Kidney epithelial cell (primary cell): ENCODE measurements at regions not wholly inside any gene's neighbourhood (a gene's known extent, or its start where the extent isn't known, plus 50 kb on each side); places are given as distances from the start of the nearest gene placed in this dataset.

Source experiments
- DNase-seq: peaks from one replicate; pipeline ENCODE4 v3.0.0-alpha.2; 2010; ENCODE audit warnings: low read depth
- H3K27me3 ChIP-seq: 2 replicates; pipeline ENCODE4 v1.6.0; 2011; ENCODE audit warnings: low read length; ENCODE audit not compliant: control insufficient read depth, insufficient read depth
- H3K36me3 ChIP-seq: 2 replicates; pipeline ENCODE4 v1.5.1; 2011; ENCODE audit warnings: low read length; ENCODE audit not compliant: control insufficient read depth, insufficient read depth
- H3K4me3 ChIP-seq: 2 replicates; pipeline ENCODE4 v1.5.1; 2011; ENCODE audit warnings: low read depth, mild to moderate bottlenecking, control low read depth, low read length
- CTCF ChIP-seq: IDR thresholded peaks from 2 replicates; pipeline ENCODE4 v1.5.1; 2011; ENCODE audit warnings: mild to moderate bottlenecking, moderate library complexity, low read length, control low read depth, inconsistent platforms; ENCODE audit not compliant: insufficient read depth, poor library complexity, severe bottlenecking

DNA sequence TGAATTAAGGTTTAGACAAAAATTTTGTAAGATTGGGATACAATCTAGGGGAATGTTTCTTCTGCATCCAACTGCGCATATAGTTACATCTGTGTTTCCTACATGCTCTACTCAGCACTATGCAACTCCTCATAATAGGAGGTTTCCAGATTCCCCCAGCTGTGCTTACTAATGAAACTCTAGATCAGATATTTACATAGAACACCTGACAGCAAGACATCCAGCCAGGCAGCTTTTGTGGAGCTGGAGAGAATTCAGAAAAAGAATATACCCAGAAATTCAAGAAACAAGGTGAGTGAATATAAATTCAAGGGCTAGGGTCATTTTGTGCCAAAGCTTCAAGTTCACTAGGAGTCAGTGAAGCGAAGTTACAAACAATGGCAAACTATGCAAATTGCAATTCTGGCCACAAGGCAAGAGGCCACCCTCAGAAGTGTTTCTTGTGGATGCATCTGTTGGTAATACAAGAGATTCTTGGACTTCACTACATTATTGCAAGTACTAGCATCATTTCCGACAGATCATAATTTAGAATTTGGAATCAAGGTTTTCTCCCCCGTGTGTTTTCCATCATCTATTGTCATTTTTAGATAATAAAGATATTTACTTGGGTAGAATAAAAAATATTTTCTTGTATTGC lies 341.2 kb upstream of the NAV3 start:
- no peak for TF ChIP-seq CTCF
- H3K27me3 ChIP-seq: no peaks in the 10 kb centered on the region
- no peak for DNase-seq

GRCh38 chr12:77488041-77488620 lies 342.6 kb upstream of the NAV3 start:
- Histone ChIP-seq H3K4me3 (no peak overlapping the region), H3K27me3 (no peaks in the 10 kb centered on the region), H3K36me3 (no peaks in the 10 kb centered on the region)
- TF ChIP-seq CTCF: no peak
- no peak for DNase-seq

More for the DNA sequence above, 341.2 kb upstream of the NAV3 start:
- Histone ChIP-seq H3K36me3 (no peaks in the 10 kb centered on the region), H3K4me3 (no peak overlapping the region)

DNA sequence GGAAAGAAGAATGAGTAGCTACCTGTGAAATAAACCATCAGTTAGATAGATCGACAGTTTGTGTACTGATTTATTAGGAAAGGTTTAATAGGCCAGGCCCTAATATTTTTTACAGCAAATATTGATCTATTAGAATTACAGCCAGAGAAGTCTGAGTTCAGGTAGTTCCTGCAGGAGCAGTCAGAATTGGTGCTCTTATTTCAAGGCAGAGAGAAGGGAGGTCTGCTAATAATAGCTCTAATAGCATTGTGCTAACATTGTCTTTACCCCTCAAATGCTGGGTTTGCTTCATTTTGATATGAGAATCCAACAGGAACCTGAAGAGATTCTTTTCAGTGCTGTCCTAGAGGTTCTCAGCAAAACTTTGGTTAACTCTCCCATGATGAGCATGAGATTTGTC lies 343.8 kb upstream of the NAV3 start:
- DNase-seq: no peak
- Histone ChIP-seq H3K36me3 (no peaks in the 10 kb centered on the region), H3K4me3 (no peak overlapping the region), H3K27me3 (no peaks in the 10 kb centered on the region)
- no peak for TF ChIP-seq CTCF

GRCh38 chr12:77485961-77486854 lies 344.5 kb upstream of the NAV3 start:
- Histone ChIP-seq H3K36me3 (no peaks in the 10 kb centered on the region), H3K27me3 (no peaks in the 10 kb centered on the region), H3K4me3 (no peak overlapping the region)
- DNase-seq: no peak
- TF ChIP-seq CTCF: no peak

GRCh38 chr12:77481687-77482086 lies 349.0 kb upstream of the NAV3 start:
- no peak for TF ChIP-seq CTCF
- Histone ChIP-seq H3K4me3 (no peak overlapping the region), H3K27me3 (no peaks in the 10 kb centered on the region), H3K36me3 (no peaks in the 10 kb centered on the region)
- DNase-seq: no peak
